GM19455 (cell line): ENCODE measurements at regions not wholly inside any gene's neighbourhood (a gene's known extent, or its start where the extent isn't known, plus 50 kb on each side); places are given as distances from the start of the nearest gene placed in this dataset.
"Not testable (repeated sequence)": the region's sequence is repeated elsewhere in the genome, so short reads cannot be mapped to it uniquely, and the experiment has no call there.

ENCODE experiments used
- ATAC-seq: cut with Tn5 transposase; IDR thresholded peaks from one replicate; pipeline ENCODE4 v1.9.1; 2021; ENCODE audit not compliant: unreplicated experiment

DNA sequence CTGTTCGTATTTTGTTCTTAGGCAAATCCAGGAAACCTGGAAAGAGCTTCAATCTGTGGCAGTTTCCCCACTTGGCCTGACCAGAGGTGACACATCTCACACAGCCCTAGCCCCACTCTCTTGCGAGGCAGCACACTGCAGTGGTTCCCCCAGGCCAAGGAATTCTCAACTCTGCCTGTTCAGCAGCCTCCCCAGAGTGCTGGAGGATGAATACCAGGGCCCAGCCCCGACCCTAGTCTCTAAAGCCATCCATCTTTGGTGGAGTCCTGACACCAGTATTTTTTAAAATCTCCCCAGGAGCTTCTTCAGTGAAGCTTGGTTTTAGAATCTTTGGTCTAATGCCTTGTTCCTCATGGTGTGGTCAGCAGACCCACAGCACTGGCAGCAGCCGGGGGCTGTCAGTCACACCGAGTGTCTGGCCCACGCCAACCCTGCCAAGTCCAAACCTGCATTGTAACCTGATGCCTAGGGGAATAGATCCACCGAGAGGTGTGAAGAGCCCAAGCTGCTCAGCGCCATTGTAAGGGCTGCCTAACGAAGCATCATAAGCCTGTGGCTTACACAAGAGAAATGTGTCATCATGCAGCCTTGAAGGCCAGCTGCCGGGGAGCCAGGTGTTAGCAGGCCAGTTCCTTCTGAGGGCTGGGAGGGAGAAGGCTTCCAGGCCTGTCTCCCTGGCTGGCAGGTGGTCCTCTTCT lies 428.7 kb upstream of the ID2 start:
- peak; percentile 86 for ATAC-seq

DNA sequence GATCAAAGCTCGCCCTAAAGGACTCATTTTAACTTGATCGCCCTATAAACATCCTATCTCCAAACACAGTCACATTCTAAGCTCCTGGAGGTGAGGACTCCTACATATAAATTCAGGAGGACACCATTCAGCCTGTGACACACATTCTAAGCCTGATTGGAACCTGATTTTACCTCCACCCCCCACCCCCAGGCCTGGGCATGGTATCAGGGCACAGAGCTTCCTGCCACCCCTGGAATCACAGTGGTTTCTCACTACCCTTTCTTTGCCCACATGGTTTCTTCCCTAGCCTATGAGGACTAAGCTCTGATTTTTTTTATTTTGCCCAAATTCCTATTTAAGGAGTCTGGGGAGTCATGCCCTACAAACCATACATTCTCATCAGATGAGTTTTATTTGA lies 428.1 kb upstream of the ID2 start:
- no peak for ATAC-seq

- not testable (repeated sequence) for ATAC-seq
Measured at GRCh38 chr2:8254214-8254613, 427.6 kb upstream of the ID2 start.

DNA sequence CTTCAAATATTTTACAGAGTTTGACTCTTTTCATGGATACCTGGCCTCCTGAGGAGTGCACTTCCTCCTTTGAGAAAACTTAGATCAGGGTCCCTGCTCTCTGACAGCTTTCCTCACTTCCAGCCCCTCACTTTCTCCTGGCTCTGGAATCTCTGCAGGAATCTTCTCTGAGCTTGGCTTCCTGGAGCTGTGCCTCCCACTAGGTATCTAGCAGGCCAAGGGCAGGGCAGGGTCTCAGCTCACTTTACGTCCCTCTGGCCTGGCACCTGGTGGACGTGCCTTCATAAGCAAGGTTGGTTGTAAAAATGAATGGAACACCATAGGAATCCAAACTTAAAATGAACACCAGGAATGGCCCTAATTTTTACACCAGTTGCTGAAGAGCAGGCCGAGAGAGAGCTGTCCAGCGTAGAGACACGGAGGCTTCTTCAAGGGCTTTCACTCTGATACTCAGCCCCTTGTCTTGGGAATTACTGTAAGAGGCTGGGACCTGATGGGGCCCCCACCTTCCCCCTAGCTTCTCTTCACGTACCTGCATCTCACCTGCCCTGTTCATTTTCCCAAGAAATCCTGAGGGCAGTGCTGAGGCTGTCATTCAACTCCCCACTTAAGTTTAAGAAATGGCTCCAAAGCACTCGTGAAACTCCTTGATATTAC lies 426.9 kb upstream of the ID2 start:
- no peak for ATAC-seq

DNA sequence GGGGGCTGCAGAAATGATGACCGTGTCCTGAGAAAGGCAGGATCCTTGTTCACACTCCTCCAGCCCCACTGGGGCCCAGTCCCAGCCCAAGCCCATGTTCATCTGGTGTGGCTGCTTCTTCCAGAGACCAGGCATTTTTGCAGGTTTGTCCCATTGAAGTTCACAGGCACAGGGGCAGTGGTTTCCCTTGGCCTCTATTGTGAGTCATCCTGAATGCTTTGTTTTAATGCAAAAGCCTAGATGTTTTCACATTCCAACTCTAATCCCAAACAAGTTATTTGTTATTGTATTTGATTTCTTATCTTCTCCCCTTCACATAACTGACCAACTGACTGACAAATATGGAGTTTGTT lies 426.4 kb upstream of the ID2 start:
- ATAC-seq: no peak

- ATAC-seq: no peak
Measured at GRCh38 chr2:8256905-8257304, 425.0 kb upstream of the ID2 start.

GRCh38 chr2:8257502-8257901 lies 424.4 kb upstream of the ID2 start:
- ATAC-seq: no peak

- ATAC-seq: no peak
Measured at GRCh38 chr2:8258406-8258805, 423.4 kb upstream of the ID2 start.

GRCh38 chr2:8259106-8259840 lies 422.6 kb upstream of the ID2 start:
- no peak for ATAC-seq

DNA sequence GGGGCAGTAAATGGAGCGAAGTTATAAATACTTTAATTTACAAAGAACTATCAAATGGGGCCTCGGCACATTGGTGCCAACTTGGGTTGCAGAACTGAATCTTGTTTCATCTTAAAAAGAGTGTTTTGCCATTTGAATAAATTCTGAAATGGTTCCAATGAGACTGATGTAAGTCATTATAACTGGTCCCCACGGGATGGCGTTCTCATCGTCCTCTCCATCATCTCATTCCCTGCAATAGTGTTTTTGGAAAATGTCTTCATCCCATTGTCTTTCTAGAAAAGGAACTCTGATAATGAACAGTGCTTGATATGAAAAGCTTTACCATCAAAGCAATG lies 422.0 kb upstream of the ID2 start:
- ATAC-seq: no peak

GRCh38 chr2:8260213-8260612 lies 421.6 kb upstream of the ID2 start:
- ATAC-seq: no peak

DNA sequence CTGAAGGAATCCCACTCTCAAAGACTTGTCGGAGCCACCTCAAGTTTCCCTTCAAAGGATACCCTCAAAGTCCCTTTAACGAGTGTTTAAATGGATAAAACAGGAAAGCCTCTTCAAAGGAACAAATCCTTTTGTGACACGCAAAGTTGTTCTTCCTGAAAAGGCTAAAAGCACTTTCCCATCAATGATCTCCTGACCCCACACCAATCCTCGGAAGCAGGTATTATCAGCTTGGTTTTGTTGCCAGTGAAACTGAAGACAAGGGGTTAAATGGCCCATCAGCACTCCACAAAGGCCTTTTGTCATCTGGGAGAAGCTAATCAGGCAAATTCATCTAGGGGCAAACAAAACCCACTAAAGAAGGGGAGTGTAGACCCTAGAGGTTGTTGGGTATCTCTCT lies 418.0 kb upstream of the ID2 start:
- no peak for ATAC-seq

DNA sequence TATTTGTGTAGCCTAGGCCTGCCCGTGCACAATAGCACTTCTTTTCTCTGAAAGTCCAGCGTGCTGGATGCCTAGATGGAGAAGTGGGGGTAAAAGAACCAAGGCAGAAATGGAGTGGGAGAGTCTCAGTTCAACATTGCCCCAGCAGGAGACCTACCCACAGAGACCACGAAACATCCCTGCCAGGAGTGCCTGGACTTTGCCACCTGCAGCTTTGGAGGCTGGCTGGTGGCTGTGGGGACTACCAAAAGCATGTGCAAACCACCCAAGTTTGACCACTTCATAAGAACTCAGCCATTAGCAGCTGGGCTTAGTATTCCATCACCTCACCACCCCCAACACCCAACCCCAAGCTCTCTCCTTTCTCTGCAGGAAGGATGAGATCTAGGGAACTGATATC lies 416.9 kb upstream of the ID2 start:
- no peak for ATAC-seq

DNA sequence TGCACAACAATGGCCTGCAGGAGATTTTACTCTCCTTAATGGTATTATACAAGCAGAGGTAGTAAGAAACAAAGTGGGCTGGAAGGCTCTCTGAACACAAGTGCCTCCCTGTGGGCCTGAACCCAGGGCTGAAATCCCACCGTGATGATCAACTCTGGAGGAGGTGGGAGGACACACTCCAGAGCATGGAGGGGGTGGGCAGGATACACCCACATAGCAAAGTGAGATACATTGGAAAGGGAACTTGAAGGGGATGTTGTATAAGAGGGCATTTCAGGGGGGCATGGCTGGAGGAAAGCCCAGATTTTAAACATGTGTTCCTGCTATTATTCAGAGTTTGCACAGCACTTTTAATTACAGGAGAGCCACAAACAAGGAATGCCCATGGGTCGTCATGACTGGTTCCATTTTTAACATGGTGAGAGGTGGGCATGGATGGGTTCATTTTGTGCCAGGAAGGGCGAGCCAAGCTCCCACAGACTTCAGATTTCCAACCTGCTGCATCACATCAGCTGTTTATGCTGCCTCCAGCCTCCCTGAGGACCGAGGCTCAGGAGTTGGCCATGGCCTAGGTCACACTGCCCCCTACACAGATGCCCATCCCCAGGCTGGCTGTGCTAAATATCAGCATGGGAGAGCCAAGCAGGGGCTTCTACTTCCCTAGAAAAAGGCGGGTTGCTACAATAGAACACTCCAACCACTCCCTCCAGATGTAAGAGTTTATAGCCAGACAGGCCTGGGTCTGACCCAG lies 416.2 kb upstream of the ID2 start:
- no peak for ATAC-seq

GRCh38 chr2:8266563-8266962 lies 415.3 kb upstream of the ID2 start:
- ATAC-seq: no peak

GRCh38 chr2:8267048-8267447 lies 414.8 kb upstream of the ID2 start:
- ATAC-seq: no peak

DNA sequence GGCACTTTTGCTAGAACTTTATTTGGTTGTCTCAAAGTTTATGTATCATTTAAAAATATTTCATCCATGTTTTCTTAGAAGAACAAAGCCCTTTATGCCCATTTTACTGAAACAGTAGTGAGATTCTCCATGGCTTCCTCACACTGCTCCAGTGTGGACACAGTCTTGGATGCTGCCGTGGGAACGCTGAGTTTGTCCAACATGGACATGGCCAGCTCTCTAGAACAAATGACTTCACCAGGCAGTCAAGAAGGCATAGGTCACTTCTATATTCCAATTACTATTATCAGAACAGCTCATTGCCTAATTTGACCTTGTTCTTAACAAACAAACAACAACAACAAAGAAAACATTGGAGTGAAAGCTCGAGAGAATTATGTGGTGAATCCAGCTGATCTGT lies 414.1 kb upstream of the ID2 start:
- ATAC-seq: no peak

GRCh38 chr2:8268172-8268783 lies 413.6 kb upstream of the ID2 start:
- ATAC-seq: no peak

- no peak for ATAC-seq
Measured at GRCh38 chr2:8270699-8271098, 411.2 kb upstream of the ID2 start.

GRCh38 chr2:8271461-8271860 lies 410.4 kb upstream of the ID2 start:
- no peak for ATAC-seq

DNA sequence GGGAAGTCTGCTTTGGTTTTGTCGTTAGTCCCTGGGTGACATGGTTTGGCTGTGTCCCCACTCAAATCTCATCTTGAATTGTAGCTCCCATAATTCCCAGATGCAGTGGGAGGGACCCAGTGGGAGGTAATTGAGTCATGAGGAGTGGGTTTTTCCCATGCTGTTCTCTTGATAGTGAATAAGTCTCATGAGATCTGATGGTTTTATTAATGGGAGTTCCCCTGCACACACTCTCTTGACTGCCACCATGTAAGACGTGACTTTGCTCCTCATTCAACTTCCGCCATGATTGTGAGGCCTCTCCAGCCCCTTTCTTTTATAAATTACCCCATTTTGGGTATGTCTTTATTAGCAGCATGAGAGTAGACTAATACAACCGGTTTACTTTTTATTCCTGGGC lies 405.8 kb upstream of the ID2 start:
- no peak for ATAC-seq
